GM18511 (cell line): ENCODE measurements at regions not wholly inside any gene's neighbourhood (a gene's known extent, or its start where the extent isn't known, plus 50 kb on each side); places are given as distances from the start of the nearest gene placed in this dataset.

ENCODE experiments used
- ATAC-seq: cut with Tn5 transposase; IDR thresholded peaks from one replicate; pipeline ENCODE4 v1.9.1; 2021; ENCODE audit warnings: mild to moderate bottlenecking, moderate library complexity; ENCODE audit not compliant: unreplicated experiment

DNA sequence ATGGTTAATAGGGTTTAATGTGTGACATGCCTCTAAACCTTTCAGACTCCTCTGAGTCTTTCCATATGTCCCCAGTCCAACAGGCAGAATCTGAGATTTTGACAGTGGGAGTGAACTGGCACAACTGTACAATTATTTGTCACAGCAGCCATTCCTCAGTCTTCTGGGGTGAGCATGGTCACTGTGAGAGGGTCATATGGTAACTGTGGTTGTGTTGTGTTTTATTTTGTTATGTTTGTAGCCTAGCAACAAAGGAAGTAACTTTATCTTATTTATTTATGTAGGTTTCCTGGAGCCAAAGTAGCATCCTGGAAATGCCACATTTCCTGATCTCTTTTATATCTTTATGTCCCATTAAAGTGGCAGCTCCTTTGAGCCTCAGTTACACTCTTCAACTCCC lies 1067.9 kb downstream of the TTLL7 start:
- no peak for ATAC-seq

DNA sequence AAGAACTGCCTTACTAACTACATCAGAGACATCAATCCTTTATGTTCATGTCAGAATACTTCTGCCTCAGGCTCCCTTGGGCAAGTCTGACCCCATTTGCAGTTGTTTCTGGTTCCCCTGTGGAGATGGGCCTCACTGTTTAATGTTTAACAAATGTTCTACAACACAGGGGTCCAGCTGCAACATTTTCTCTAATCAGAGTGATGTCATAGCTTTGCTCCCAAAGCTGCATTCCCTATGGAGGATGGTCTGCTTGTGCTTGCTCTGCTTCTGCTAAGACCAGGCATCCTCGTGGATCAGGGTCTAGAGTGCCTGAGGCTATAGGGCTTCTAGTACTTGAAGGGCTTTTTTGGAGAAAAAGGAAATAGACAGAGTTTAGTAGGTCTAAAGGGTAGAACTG lies 1071.2 kb downstream of the TTLL7 start:
- no peak for ATAC-seq

DNA sequence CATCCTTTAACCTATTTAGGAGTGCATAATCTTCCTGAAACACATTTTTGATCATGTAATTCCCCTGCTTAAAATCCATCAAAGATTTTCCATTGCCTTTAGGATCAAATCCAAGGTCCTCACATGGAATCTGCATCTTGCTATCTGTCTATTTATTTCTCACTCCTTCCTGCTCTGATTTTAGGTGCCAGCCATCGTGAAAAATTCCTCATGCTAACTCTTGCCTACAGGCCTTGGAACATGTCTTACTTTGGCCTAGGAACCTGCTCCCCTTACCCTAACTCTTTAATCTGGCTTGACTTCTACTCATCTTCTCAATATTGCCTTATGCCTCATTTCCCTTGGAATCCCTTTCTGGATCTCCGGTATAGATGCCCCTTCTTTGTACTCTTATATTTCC lies 1074.3 kb downstream of the TTLL7 start:
- no peak for ATAC-seq

DNA sequence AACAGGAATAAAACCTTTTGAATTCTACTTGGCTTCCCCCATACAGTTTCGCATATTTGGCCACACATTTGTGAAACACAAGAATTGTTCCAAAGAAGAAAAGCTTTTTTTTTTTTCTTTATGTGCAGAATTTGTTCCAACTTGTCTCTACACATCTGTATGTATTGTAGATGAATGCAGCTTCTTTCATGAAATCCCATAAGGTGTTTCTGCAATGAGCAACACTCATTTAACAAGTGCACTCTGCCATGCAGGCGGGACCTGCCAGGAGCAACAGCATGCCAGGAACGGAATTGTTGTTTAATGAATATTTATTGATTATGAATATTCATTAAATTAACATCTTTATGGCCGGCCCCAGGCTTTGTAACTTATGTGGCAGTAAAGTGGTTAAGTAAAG lies 1075.0 kb downstream of the TTLL7 start:
- ATAC-seq: no peak

DNA sequence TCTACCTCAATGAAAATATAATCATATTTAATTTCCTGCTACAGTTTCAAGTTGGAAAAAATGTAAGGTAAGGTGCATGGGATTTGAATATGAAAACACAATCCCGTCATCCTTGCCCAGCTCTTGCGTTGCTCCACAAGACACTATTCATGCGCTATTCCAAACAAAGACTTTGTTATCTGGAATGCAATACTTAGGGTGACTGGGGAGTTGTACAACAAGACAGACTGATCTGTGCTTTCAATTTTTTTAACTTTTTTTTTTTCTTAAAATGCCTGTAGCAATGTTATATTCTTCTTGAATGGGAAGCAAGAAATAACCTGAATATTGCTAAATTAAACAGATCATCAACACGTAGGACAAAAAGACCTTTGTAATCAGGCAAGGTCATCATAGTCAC lies 1077.2 kb downstream of the TTLL7 start:
- ATAC-seq: no peak

DNA sequence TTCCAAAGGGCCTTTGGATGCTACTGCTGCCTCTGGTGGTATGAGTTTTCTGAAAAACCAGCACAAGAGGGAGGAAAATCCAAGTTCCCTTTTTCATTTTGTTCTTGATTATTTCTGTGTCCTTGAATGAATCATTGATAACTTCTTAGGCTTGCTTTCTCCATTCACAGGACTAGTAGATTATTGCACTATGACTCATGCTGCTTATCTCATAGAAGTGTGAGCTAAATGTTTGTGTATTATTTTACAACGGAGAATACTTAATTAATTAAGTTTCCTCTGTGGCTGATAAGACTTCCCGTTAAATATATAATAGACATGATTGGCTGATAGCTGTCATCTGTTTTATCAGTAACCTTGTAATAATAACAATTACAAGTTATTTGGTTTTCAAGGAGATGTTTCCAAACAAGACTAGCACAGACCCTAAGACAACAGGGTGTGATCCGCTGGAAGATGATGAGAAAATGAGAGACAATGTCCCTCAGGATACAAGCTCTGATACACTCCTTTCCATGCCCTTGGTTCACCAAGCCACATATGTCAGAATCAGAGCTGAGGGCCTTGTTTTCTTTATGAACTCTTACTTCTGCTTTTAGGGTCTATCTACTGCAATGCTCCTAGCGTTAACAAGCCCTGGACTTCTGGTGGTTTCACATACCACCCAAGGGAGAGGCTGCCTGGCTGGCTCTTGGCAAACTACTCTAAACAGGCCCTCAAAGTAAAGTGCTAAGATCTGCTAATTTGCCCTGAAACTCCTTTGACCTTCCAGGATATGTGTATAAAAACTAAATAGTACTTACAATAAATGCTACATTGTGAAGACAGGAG lies 1078.3 kb downstream of the TTLL7 start:
- ATAC-seq: no peak

DNA sequence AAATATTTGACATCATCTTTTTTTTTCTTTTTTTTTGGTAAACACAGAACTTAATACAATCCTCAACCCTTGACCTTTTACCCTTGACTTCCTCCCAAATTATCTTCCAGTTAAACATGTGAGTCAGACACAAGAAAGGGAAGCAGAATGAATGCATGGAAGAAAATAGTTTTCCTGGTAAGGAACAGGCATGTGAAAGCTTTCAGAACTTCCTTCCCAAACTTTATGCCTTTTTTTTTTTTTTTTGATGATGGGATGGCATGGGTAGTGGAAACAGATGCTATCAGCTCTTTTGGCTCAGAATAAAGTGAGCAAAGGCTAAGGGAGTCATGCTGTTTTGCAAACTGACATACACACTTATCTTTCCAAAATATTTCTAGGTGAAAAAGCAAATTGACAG lies 1079.1 kb downstream of the TTLL7 start:
- no peak for ATAC-seq

DNA sequence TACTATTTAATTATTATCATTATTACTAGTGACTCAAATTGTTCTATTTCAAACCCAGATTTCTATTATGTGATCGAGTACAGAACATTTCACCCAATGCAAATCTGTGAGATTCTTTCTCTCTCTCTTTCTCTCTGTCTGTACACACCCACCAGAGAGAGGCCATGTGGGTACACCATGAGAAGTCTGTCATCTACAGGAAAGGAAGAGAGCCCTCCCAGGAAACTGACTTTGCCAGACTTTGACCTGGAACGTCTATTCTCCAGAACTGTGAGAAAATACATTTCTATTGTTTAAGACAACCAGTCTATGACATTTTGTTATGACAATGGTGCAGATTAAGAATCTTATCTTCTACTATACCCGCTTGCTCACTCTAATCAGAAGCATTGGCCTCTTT lies 1091.6 kb downstream of the TTLL7 start:
- no peak for ATAC-seq

DNA sequence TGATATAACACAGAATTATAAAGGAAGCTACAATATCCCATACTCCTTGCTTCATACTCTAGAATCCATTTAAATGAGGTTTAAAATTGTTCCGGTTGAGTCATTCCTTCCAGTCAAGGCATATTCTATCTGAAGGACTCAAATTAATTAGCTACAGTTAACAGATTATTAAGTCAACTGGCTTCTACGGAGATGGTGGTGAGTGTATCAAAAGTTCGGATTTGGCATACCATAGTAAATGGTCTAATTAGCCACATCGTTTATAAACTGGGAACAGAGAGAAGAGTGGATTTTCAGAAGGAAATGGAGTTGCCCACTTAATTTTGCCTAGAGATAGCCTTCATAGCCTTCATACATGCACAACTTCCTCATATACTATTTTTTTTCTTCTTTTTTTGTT lies 1095.3 kb downstream of the TTLL7 start:
- no peak for ATAC-seq

DNA sequence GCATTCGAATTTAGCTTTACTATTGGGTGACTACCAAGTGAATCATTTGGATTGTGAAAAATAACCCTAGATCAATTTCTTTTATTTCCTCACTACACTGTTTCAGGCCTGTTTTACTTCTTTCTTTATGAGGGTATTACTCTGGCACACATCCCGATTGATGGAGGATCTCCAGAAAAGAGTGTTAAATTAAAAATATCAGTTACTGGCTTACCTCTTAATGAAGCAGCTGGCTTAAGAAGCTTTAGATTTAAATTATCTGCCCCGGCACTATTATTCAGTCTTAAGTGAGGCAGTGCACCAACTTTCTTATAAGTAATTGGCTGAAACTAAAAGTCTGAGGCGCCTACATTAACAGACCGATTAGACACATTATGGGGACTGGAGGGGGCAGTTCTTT lies 1097.4 kb downstream of the TTLL7 start:
- ATAC-seq: no peak

DNA sequence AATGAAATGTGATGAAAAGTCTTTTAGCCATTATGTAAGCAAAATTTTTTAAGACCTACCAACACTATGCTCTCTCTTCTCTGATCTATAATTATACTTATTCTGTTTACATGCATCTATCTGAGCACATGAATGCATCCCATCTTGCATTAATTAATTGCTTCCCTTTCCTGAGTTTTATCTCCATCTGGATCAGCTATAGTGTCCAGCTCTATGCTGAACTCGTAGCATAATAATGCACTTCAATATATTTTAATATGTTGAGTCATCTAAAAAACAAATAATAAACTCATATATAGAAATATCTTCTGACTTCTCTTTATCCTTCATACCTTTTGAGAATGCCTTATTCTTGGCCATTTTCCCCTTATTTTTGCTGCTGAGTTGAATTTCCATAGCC lies 1097.8 kb downstream of the TTLL7 start:
- ATAC-seq: no peak

DNA sequence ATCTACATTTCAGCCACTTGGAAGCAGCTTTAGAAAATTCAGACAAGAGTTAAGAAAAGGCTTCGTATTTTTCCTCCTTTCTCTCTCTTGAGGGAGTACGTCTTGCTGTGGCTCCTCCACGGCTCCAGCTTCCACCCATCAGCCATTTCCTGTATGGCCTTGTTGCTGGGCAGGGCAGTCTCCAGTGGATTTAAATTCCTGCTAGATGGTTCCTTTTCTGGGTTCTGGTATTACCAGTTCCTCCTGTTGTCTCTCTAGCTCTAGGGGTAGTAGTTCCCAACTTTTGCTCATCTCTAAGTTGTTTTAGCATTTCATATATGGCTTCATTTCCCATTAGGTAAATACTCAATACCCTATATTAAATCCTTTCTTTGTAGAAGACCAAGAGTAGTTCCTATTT lies 1098.3 kb downstream of the ADGRL2 start:
- no peak for ATAC-seq

DNA sequence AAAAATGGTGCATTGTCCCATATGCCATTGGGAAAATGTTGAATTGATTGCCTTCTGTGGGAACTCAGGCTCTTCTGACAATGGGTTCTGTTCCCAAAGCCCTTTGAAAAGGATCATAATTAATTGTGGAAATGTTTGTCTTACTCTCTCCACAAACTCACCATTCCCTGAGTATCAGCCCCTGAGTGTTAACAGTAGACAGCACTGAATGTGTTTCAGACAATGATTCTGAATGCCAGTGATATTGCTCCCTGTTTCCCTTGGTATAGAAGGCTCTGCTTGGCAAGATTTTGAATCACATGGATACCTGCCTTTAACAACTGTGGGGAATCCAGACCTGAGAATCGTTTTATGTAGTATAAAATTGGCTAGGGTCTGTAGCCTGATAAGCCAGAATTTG lies 1096.8 kb downstream of the ADGRL2 start:
- no peak for ATAC-seq

DNA sequence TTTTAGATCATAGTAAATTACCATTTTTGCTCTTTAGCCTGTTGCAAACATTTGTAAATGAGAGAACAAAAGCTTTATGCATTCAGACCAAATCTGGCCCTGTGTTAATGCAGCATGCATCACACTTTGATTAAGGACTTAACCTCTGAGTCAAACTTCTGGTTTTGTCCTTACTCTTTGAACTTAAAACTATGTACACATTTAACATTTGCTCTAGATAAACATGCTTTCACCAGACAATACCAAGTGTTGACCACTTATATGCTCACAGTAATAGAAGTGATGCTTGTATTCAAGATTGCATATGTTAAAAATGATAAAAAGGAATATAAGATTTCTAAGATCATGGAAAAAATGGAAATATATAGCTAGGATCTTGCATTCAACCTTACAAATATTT lies 1095.3 kb downstream of the ADGRL2 start:
- no peak for ATAC-seq

DNA sequence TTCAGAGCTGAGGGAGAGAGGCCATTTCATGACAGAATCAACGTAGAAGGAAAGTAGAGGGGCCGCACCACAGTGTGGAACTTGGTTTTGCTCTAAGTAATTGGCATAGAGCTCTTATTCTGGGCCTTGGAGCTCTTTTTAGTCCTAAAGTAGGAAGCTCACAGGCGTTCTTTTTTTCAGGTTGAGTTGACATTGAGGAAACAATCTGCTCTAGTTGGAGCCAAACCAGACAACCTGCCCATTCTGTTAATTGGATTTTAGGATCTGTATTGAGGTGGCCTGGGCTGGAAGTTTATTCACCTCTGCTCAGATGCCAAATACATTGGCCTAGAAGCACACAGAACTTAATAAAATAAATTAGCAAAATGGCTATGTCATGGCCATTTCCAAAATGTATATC lies 1093.9 kb downstream of the ADGRL2 start:
- ATAC-seq: no peak

DNA sequence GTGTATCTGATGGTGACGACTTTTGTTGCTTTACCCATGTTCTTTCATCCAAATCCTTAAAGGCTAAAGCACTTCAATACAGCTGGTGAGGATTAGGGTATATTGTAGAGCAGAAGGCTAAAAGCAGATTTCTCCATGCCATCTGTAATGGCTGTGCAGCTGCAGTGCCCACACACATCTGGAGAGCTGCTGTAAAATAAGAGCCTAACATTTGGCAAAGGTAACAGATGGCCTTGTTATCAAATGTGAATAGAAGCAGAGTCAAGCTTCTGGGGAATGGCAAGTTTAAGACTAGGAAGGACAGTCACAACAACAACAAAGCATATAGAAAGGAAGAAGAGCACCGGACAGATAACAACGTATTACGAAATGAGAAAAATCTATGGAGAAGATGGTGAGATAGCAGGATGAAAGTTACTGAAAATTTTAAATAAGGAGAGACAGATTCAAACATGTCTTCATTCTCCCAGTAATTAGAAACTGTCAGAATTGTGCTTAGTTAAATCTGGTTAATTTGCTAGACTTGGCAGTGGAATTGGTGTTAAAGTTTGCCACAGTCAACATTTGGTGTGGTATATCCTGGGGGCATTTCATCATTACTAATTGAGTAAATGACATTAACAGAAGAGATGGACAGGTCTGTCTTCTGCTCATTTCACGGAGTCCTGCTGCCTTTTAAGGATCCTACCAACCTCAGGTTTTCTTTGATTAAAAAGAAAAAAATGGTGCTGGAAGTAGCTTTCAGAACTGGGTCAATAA lies 1093.2 kb downstream of the ADGRL2 start:
- no peak for ATAC-seq

DNA sequence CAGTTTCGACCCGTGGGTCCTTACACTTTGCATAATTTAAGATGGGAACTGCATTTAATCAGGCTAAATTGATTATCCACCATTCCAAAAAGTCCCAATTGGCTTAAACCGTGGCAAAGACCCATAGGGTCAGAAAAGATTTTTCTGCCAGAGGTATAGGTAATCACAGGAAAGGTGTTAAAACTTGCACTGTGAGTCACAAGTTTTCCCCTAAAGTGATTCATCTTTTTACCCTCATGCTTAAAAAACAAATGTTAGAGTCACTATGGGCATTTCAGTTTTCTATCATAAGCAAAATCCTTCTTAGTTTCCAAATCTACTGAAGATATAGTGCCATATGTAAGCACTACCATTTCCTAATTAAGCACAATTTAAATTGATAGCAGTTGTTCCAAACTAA lies 1079.8 kb downstream of the ADGRL2 start:
- ATAC-seq: no peak

DNA sequence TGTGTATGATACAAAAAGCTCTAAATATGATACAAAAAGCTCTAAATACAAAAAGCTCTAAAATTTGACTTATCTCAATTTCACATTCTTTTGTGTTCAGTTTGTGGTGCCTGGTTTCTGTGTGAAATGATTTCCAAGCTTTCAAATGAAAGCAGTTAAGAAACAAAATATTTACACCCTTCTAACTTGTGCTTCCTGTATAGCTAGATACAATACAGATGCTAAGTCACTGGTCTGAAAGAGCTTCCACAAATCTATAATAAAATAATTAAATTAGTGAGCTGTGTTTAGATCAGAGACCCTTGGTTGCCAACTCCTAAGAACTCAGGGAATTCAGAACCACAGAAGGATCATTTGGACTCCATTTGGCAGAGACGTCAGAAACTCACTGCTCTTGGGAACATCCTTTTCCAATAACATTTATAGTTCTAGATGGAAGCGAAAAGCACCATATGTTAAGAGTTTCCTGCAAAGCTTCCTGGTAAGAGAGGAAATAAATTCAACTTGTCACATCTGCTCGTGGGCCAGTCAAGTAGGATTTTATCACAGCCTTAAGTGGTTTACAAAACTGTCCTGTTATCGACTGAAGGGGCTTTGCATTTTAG lies 1079.1 kb downstream of the ADGRL2 start:
- ATAC-seq: no peak

DNA sequence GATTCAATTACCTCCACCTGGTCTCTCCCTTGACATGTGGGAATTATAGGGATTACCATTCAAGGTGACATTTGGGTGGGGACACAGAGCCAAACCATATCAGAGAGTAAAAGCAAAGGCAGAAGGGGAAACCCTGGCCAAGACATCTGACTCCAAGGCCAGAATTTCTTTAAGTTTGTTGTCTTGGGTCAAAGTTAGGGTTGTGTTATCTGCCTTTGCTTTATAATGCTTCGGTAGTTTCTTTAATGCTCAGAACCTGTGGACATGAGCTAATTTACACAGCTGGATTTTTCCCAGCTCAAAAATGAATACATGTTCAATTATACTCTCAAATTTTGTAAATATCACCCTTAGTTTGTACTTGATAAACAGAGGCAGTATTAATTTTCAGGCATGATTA lies 1074.4 kb downstream of the ADGRL2 start:
- no peak for ATAC-seq

DNA sequence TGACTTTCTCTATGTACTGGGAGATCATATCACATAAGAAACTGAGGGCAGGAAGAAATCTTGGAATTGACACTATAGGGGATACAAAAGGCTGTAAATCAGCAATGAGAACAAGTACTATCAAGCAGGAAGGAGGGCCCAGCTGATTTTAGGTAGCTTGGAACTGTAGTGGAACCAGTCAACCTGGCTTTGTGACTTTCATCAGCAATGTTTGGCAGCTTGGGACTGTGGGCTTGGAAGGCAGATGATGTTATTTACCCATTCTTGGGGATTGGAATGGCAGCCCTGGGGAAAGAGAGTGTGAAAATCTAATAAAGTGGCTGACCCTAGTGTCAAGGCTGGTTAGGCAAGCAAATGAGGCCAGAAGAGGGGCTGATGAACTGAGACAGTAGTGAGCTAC lies 1073.3 kb downstream of the ADGRL2 start:
- no peak for ATAC-seq

DNA sequence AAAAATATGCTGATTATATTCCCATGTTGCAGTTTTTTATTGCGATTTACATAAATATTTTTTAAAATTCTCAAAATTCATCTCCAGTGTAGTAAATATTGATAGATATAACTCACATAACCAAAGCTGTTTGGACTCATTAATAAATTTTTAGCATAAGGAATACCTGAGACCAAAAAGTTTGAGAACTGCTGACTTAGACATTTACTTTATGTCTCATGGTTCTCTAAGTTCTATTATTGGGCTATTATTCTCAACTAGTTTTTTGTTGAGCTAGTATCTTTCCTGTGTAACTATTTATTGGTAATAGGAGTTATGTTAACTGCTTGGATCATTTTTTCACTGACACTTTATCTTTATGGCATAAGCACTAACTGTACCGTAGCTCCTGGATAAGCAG lies 1069.6 kb downstream of the ADGRL2 start:
- ATAC-seq: no peak

DNA sequence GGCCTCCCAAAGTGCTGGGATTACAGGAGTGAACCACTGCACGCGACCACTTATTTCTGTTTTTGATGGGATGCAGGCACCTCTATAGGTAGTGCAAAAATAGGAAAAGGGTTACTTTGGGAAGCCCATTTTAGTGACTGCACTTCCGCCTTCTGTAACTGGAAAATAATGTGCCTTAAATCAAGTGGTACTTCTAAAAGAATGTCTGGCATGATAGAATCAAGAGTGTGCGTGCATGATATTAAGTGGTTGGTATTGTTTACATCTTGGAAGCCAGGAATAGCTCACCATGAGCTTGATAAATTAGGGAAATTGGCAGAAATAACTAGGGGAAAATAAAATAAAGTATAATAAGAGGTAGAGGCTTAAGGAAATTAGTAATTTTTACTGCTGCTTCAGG lies 1067.0 kb downstream of the ADGRL2 start:
- ATAC-seq: no peak
